ENCODE measurements at regions not wholly inside any gene's neighbourhood (a gene's known extent, or its start where the extent isn't known, plus 50 kb on each side); places are given as distances from the start of the nearest gene placed in this dataset.
"Not testable (repeated sequence)": the region's sequence is repeated elsewhere in the genome, so short reads cannot be mapped to it uniquely, and the experiment has no call there.

DNA sequence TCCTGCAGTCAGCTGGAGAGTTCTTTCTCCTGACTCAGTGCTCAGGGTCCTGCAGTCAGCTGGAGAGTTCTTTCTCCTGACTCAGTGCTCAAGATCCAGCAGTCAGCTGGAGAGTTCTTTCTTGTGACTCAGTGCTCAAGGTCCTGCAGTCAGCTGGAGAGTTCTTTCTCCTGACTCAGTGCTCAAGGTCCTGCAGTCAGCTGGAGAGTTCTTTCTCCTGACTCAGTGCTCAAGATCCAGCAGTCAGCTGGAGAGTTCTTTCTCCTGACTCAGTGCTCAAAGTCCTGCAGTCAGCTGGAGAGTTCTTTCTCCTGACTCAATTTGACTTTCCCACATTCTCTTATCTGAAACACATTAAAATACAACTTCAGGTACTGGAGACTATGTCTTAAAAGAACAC is 1265.9 kb downstream of the CDH8 start:
- H3K27ac Mint-ChIP-seq = not testable (repeated sequence)

DNA sequence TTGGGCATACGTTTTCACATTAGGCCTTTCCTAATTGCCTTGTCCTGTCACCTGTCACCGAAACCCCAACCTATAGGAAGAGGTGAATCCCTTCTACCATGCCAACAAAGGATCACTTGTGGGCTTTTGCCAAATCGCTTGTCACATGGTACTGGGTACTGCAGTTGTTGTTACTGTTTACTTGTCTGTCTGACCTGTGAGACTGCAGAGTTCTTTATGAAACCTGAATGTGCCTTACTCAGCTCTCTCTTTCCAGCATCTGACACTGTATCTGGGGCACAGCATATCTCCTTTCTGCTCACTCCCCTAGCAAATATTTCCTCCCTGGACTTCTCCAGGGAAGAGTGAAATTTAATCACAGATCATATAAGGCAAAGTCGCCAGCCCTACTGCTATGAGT is 1272.4 kb downstream of the CDH8 start:
- peaks cover 16% of the 10 kb centered on the region for H3K9me3 Mint-ChIP-seq
- H3K27me3 Mint-ChIP-seq (ENCODE audit: low read depth) = no peaks in the 10 kb centered on the region
- H3K4me1 Mint-ChIP-seq (ENCODE audit: low read depth) = no peaks in the 10 kb centered on the region
- H3K4me3 Mint-ChIP-seq = no peak overlapping the region
- no peaks in the 10 kb centered on the region for H3K36me3 Mint-ChIP-seq (ENCODE audit: low read depth)
- no peak overlapping the region for H3K27ac Mint-ChIP-seq

More for the DNA sequence above, 1265.9 kb downstream of the CDH8 start:
- H3K4me3 Mint-ChIP-seq; H3K27me3 Mint-ChIP-seq (ENCODE audit: low read depth); H3K36me3 Mint-ChIP-seq (ENCODE audit: low read depth); H3K4me1 Mint-ChIP-seq (ENCODE audit: low read depth): not testable (repeated sequence)
- H3K9me3 Mint-ChIP-seq = peaks cover 38% of the 10 kb centered on the region

DNA sequence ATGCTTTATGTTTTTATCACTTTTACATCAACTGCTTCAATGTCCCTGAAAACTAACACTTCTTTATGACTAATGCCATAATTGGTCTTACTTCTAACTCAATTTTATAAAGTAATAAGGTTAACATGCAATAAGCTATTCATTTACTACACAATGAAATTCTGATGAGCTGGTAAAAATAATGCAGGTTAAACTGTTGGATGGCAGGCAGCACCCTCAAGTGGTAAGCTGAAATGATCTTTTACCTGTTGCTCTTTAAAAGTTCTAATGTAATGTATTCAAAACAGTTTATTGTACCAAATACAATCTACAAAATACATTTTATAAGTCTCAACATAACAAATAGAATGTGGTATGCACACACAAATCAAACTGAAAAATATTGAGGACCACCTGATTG is 1280.3 kb downstream of the CDH8 start:
- Mint-ChIP-seq H3K9me3 (peaks cover 3% of the 10 kb centered on the region), H3K36me3 (ENCODE audit: low read depth) (no peaks in the 10 kb centered on the region), H3K27ac (no peak overlapping the region), H3K4me3 (no peak overlapping the region), H3K4me1 (ENCODE audit: low read depth) (no peaks in the 10 kb centered on the region), H3K27me3 (ENCODE audit: low read depth) (no peaks in the 10 kb centered on the region)

DNA sequence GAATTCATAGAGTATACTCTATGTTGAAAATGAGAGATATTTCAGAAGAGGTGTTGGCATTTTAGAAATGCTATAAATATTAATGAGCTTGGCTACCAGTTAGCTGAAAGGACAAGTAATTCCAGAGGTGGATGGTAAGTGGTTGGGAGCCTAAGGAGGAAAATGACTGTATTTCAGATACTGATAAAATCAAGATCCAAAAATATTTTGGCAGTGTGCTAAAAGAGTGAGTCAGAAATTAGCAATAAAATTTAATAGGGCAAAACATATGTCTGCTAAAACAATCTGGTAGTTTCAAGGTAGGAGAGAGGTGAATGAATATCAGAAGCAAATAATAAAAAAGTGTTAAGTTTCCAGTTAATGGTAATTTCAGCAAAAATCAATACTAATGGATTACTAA is 1287.9 kb downstream of the CDH8 start:
- Mint-ChIP-seq H3K36me3 (ENCODE audit: low read depth) (no peaks in the 10 kb centered on the region), H3K4me3 (no peak overlapping the region), H3K9me3 (peaks cover 20% of the 10 kb centered on the region)

DNA sequence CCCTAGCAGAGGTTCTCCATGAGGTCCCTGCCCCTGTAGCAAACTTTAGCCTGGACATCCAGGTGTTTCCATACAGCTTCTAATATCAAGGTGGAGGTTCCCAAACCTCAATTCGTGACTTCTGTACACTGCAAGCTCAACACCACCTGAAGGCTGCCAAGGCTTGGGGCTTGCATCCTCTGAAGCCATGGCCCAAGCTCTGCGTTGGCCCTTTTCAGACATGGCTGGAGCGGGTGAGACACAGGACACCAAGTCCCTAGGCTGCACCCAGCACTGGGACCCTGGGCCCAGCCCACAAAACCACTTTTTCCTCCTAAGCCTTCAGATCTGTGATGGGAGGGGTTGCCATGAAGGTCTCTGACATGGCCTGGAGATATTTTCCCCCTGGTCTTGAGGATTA is 1292.0 kb downstream of the CDH8 start:
- Mint-ChIP-seq H3K4me1 (ENCODE audit: low read depth) (no peaks in the 10 kb centered on the region), H3K4me3 (no peak overlapping the region), H3K9me3 (peaks cover 42% of the 10 kb centered on the region)

More for the DNA sequence above, 1287.9 kb downstream of the CDH8 start:
- no peaks in the 10 kb centered on the region for H3K27me3 Mint-ChIP-seq (ENCODE audit: low read depth)
- no peaks in the 10 kb centered on the region for H3K4me1 Mint-ChIP-seq (ENCODE audit: low read depth)
- H3K27ac Mint-ChIP-seq = no peak overlapping the region

DNA sequence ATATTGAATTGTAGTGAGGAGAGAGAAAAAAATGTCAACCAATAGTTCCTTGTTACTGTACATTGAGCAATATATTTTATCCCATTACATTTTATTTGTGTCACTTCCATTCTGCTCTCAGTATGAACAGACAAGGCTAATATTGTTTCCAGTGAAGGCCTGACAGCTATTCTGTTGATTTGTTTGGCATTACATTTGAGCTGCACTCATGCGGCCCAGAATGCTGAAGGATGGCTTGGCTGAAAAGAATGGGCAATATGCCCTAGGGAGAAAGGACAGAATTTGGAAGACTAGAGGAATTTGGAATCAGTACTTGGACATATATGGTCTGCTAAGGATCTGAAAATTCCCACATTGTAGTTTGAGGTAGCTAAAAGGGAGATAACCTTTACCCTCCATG is 1294.4 kb downstream of the CDH8 start:
- no peaks in the 10 kb centered on the region for H3K36me3 Mint-ChIP-seq (ENCODE audit: low read depth)
- peaks cover 34% of the 10 kb centered on the region for H3K9me3 Mint-ChIP-seq
- no peaks in the 10 kb centered on the region for H3K27me3 Mint-ChIP-seq (ENCODE audit: low read depth)
- no peak overlapping the region for H3K27ac Mint-ChIP-seq
- H3K4me1 Mint-ChIP-seq (ENCODE audit: low read depth) = no peaks in the 10 kb centered on the region
- H3K4me3 Mint-ChIP-seq = no peak overlapping the region

More for the DNA sequence above, 1292.0 kb downstream of the CDH8 start:
- Mint-ChIP-seq H3K36me3 (ENCODE audit: low read depth) (no peaks in the 10 kb centered on the region), H3K27me3 (ENCODE audit: low read depth) (no peaks in the 10 kb centered on the region), H3K27ac (no peak overlapping the region)

DNA sequence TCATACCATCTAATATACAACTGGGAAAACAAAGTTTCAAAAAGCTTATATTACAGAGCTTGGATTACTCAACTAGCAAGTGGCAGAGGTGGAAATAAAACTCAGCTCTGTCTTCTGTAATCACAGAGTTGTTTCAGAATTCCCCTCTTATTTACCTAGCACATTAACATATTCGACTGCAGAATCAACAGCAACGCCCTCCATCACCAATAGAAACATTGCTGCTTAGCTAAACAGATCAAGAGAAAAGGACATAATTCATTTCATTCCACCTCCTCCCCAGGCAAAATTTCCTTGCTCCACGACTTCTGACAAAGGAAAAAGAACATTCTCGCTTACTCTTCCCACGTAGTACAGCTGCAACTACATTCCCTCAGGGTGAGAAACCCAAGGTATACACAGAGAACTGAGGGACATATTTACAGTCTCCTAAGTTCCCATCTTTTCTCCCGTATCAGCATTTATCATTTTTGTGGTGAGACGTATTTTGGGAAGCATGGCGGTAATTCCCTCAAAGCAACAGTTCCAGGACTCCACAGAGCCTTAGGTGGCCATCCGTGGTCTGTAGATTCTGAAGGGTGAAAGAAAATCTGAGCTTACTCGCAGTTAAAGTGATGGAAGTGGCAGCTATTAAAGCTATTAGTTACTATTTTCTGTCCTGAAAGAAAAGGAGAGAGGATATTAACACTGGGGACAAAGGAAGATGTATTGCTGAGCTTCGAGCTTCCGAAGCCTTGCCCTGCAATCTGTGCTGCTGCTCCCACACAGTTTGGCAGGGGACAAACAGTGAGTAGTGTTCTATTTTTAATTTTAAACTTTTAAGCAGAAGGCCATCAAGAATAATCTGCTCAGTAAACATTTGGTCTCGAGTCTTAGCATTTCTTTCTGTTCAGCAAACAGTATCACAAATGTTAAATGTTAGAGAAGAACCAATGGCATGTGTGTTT is 1296.2 kb downstream of the CDH8 start:
- Mint-ChIP-seq H3K27me3 (ENCODE audit: low read depth) (no peaks in the 10 kb centered on the region), H3K4me1 (ENCODE audit: low read depth) (no peaks in the 10 kb centered on the region), H3K9me3 (peaks cover 36% of the 10 kb centered on the region), H3K36me3 (ENCODE audit: low read depth) (no peaks in the 10 kb centered on the region), H3K27ac (no peak overlapping the region), H3K4me3 (no peak overlapping the region)

DNA sequence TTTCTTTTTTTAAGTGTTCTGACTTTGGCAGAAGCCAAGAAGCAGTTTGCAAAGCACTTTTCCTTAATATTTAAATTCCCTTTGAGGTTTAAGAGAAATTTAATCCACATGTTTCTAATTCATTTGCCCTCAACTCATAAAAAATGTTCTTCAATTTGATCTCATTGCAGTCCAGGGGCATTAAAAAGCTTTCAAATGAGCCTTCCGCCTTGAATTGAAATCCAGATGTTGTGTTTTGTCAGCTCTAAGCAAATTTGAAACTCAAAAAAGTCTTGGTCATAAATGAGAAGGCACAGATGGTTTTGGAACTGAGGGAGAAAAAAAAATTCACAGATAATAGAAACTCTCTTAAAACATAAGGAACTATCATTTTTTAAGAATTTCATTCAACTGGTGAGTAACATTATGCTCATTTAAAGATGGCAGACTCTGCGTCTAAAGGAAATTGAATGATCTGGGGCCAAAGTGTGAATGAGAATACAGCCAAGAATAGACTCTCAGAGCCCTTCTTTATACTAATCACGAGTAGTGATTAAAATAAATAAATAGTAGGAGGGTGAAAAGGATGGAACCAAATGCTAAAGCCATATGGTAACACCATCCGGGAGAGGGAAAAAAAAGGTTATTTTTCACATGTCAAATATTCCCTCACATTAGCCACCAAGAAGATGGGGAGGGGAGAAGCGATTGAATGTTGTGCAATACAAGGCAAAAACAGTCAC is 1304.7 kb downstream of the CDH8 start:
- H3K4me3 Mint-ChIP-seq = no peak overlapping the region
- no peaks in the 10 kb centered on the region for H3K4me1 Mint-ChIP-seq (ENCODE audit: low read depth)

DNA sequence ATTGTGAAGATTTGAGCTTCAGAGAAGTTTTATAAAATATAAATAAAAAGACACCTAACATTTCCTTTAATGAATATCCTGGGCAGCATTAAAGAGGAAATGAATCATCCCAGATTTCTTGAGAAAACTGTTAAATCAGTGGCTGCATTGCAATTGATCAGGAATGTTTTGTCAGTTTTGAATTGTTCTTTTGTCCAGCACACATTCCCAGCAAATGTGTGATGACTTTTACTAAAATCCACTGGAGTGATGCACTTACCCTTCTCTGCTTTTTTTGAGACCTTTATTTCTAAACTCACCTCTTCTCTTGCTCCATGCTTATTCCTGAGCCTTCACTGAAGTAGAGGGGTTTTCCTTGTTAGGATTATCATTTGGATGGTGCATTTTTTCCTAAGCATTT is 1307.2 kb downstream of the CDH8 start:
- Mint-ChIP-seq H3K36me3 (ENCODE audit: low read depth) (no peaks in the 10 kb centered on the region), H3K27ac (no peak overlapping the region), H3K4me1 (ENCODE audit: low read depth) (no peaks in the 10 kb centered on the region), H3K9me3 (peaks cover 27% of the 10 kb centered on the region), H3K27me3 (ENCODE audit: low read depth) (no peaks in the 10 kb centered on the region), H3K4me3 (no peak overlapping the region)

More for the DNA sequence above, 1304.7 kb downstream of the CDH8 start:
- H3K27ac Mint-ChIP-seq = no peak overlapping the region
- peaks cover 30% of the 10 kb centered on the region for H3K9me3 Mint-ChIP-seq
- H3K36me3 Mint-ChIP-seq (ENCODE audit: low read depth) = no peaks in the 10 kb centered on the region
- H3K27me3 Mint-ChIP-seq (ENCODE audit: low read depth) = no peaks in the 10 kb centered on the region

DNA sequence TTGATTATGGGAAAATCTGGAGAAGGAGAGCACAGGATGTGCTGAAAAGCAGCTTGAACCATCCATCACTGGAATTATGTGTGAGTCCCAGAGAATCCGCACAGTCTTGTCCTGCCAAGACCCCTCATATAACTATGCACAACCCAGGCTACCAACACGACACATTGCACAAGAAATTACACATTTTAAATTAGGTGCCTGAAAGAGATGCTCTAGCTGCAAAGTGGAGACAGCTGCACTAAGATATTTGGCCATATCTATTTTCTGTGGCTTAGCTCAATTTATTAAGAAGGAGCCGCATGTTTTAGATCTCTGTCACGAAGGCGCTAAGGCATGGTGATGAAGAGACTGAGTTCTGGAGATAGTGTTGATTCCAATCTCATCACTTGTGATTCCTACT is 1308.4 kb downstream of the CDH8 start:
- Mint-ChIP-seq H3K9me3 (peaks cover 25% of the 10 kb centered on the region), H3K27me3 (ENCODE audit: low read depth) (no peaks in the 10 kb centered on the region), H3K4me1 (ENCODE audit: low read depth) (no peaks in the 10 kb centered on the region), H3K4me3 (no peak overlapping the region), H3K36me3 (ENCODE audit: low read depth) (no peaks in the 10 kb centered on the region), H3K27ac (no peak overlapping the region)

DNA sequence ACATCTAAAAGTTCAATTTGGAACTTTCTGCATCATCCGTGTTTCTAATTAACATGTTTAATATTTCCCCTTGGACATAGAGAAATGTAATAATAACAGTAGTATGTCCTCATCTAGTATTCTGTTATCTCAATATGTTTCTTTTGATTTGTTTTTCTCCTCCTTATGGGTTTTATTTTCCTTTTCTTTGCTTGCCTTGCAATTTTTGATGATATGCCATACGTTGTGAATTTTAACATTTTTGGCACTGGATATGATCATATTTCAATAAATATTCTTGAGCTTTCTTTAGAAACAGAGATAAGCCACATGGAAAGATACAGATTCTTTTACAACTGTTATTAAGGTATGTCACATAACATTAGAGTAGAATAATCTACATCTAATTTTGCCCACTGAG is 1316.2 kb downstream of the CDH8 start:
- no peaks in the 10 kb centered on the region for H3K36me3 Mint-ChIP-seq (ENCODE audit: low read depth)
- no peaks in the 10 kb centered on the region for H3K4me1 Mint-ChIP-seq (ENCODE audit: low read depth)
- H3K27ac Mint-ChIP-seq = no peak overlapping the region
- H3K27me3 Mint-ChIP-seq (ENCODE audit: low read depth) = no peaks in the 10 kb centered on the region
- peaks cover 27% of the 10 kb centered on the region for H3K9me3 Mint-ChIP-seq
- no peak overlapping the region for H3K4me3 Mint-ChIP-seq

DNA sequence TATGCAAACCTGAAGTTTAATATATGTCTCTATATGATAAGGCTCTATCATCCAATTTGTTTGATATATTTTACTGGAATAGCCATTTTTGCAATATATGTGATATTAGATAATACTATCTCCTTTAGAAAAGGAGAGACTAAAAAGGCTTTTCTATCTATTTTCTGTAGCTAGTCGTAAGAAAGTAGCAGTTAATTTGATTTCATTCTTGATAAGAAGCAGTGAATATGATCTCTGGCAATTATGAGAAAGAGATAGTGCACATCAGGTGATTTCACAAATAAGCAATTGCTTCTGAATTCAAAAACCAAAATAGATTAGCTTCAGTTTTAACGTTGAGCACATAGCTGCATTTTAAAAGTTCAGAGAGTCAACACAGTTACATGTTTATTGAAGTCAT is 1318.4 kb downstream of the CDH8 start:
- no peaks in the 10 kb centered on the region for H3K4me1 Mint-ChIP-seq (ENCODE audit: low read depth)
- no peak overlapping the region for H3K4me3 Mint-ChIP-seq
- no peak overlapping the region for H3K27ac Mint-ChIP-seq
- H3K36me3 Mint-ChIP-seq (ENCODE audit: low read depth) = no peaks in the 10 kb centered on the region
- no peaks in the 10 kb centered on the region for H3K27me3 Mint-ChIP-seq (ENCODE audit: low read depth)
- peaks cover 27% of the 10 kb centered on the region for H3K9me3 Mint-ChIP-seq

DNA sequence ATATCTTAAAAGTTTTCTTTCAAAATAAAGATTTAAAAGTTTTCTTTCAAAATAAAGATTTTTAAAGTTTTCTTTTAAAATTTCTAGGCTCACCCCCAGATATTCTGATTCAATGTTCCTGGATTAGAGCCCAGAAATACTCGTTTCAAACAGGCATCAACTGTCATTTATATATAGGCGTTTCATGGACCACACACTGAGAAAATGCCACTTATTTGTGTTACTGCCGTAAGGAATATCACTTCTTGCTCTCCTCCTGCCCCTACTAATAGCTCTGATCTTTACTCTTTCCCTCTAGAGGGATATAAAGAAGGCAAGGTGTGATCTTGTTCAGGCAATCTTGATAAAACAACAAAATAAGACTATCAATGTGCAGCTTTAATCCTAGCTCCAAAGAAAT is 1324.1 kb downstream of the CDH8 start:
- no peaks in the 10 kb centered on the region for H3K36me3 Mint-ChIP-seq (ENCODE audit: low read depth)
- peaks cover 26% of the 10 kb centered on the region for H3K9me3 Mint-ChIP-seq
- no peaks in the 10 kb centered on the region for H3K27me3 Mint-ChIP-seq (ENCODE audit: low read depth)
- H3K4me1 Mint-ChIP-seq (ENCODE audit: low read depth) = no peaks in the 10 kb centered on the region
- H3K4me3 Mint-ChIP-seq = no peak overlapping the region
- no peak overlapping the region for H3K27ac Mint-ChIP-seq

DNA sequence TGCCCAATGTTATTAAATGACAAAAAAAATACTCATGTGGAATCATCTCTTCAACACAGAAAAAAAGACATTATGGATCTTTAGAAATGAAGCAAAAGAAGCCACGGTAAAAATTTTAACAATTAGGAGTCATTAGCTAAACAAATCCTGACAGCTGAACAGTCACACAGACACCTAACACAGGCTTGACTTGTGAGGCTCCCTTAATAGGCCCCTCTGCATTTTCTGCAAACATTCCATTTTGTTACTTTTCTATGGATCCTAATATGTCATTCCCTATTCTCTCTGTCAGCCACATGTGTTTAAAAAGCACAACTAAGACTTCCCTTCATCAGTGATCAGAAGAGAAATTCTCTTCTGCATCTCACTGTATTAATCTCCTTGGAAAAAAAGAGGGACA is 1331.5 kb downstream of the CDH8 start:
- Mint-ChIP-seq H3K27ac (no peak overlapping the region), H3K4me1 (ENCODE audit: low read depth) (no peaks in the 10 kb centered on the region), H3K4me3 (no peak overlapping the region), H3K9me3 (peaks cover 22% of the 10 kb centered on the region), H3K27me3 (ENCODE audit: low read depth) (no peaks in the 10 kb centered on the region), H3K36me3 (ENCODE audit: low read depth) (no peaks in the 10 kb centered on the region)

DNA sequence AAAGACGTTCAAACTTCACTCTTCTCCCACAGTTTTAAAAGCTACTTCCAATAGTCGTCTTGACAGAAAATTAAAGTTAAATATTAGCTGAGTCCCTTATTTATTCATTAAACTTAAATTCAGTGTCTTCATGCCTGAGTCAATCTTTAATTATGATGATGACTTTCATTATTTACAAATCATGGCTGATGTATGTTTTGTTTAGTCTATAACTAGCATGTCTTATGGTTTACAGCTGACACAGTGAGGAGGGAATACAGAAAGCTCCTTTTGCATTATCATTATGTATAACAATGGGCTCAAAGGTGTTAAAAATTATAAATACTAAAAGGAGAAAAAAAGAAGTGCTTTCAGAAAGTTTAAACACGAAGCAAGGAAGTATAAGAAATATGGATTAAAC is 1333.1 kb downstream of the CDH8 start:
- Mint-ChIP-seq H3K27me3 (ENCODE audit: low read depth) (no peaks in the 10 kb centered on the region), H3K4me1 (ENCODE audit: low read depth) (no peaks in the 10 kb centered on the region), H3K4me3 (no peak overlapping the region), H3K27ac (no peak overlapping the region), H3K36me3 (ENCODE audit: low read depth) (no peaks in the 10 kb centered on the region), H3K9me3 (peaks cover 18% of the 10 kb centered on the region)

Data from T-helper 1 cell treated with Interleukin-12 subunit alpha and Interleukin-12 subunit beta and Interleukin-4 antibody, amounts not matched to agents 30 μg/mL and 1 μg/mL, for 36 hours (primary cell).